OCI-LY1 (cell line): ENCODE measurements at regions not wholly inside any gene's neighbourhood (a gene's known extent, or its start where the extent isn't known, plus 50 kb on each side); places are given as distances from the start of the nearest gene placed in this dataset.

Experiments
- H2AFZ ChIP-seq: fragments of 200-600 bp; sonication (generic), shearing (Covaris generic); 2 replicates; pipeline ENCODE4 v1.6.0; 2014; ENCODE audit warnings: antibody characterized with exemption, mild to moderate bottlenecking, low read length
- H3F3A ChIP-seq: fragments of 200-600 bp; sonication (generic), shearing (Covaris generic); 2 replicates; pipeline ENCODE4 v1.6.0; 2014; ENCODE audit warnings: mild to moderate bottlenecking, antibody characterized with exemption, low read length, moderate library complexity; ENCODE audit not compliant: insufficient read depth
- H3K27ac ChIP-seq: fragments of 200-600 bp; sonication (generic); 2 replicates; pipeline ENCODE4 v1.5.1; 2014; ENCODE audit warnings: low read length, mixed run types, mild to moderate bottlenecking, low read depth; ENCODE audit not compliant: poor library complexity, severe bottlenecking
- H3K27me3 ChIP-seq: fragments of 200-600 bp; sonication (generic); 2 replicates; pipeline ENCODE4 v1.6.0; 2014; ENCODE audit warnings: antibody characterized with exemption, mild to moderate bottlenecking, low read length, moderate library complexity; ENCODE audit not compliant: insufficient read depth
- H3K36me3 ChIP-seq: fragments of 200-600 bp; sonication (generic); 2 replicates; pipeline ENCODE4 v1.6.1; 2014; ENCODE audit warnings: mild to moderate bottlenecking, antibody characterized with exemption, low read length, moderate library complexity, mixed read lengths; ENCODE audit not compliant: insufficient read depth
- H3K4me1 ChIP-seq: fragments of 200-600 bp; sonication (generic); 2 replicates; pipeline ENCODE4 v1.5.1; 2014; ENCODE audit warnings: mild to moderate bottlenecking, low read length, moderate library complexity; ENCODE audit not compliant: insufficient read depth, severe bottlenecking
- H3K4me2 ChIP-seq: fragments of 200-600 bp; sonication (generic), shearing (Covaris generic); 2 replicates; pipeline ENCODE4 v1.6.1; 2014; ENCODE audit warnings: low read length
- H3K4me3 ChIP-seq: fragments of 200-600 bp; sonication (generic); 2 replicates; pipeline ENCODE4 v1.5.1; 2014; ENCODE audit warnings: low read length, low read depth, mild to moderate bottlenecking, mixed read lengths; ENCODE audit not compliant: poor library complexity, severe bottlenecking
- H3K79me2 ChIP-seq: fragments of 200-600 bp; shearing (Covaris generic); 2 replicates; pipeline ENCODE4 v1.6.1; 2016; ENCODE audit warnings: mixed run types, low read length, mixed read lengths; ENCODE audit not compliant: insufficient read depth
- H3K9ac ChIP-seq: fragments of 200-600 bp; sonication (generic), shearing (Covaris generic); 2 replicates; pipeline ENCODE4 v1.6.1; 2014; ENCODE audit warnings: mild to moderate bottlenecking, low read length, mixed read lengths
- H3K9me2 ChIP-seq: fragments of 200-600 bp; sonication (generic), shearing (Covaris generic); 2 replicates; pipeline ENCODE4 v1.6.1; 2014; ENCODE audit warnings: low read depth, mild to moderate bottlenecking, low read length, mixed read lengths
- H3K9me3 ChIP-seq: fragments of 200-600 bp; shearing (Covaris generic); 2 replicates; pipeline ENCODE4 v1.6.1; 2014; ENCODE audit warnings: low read length, mixed read lengths
- H4K20me1 ChIP-seq: fragments of 200-600 bp; sonication (generic), shearing (Covaris generic); 2 replicates; pipeline ENCODE4 v1.6.0; 2016; ENCODE audit warnings: mild to moderate bottlenecking, low read length; ENCODE audit not compliant: insufficient read depth
- EZH2 ChIP-seq: fragments of 200-600 bp; sonication (generic), shearing (Covaris generic); IDR thresholded peaks from 2 replicates; pipeline ENCODE4 v1.8.0; 2017; ENCODE audit warnings: borderline replicate concordance, mixed run types, mild to moderate bottlenecking, antibody characterized with exemption, low read length, moderate library complexity, mixed read lengths
- TF ChIP-seq, protein P1 (sequence below): fragments of 200-600 bp; sonication (generic), shearing (Covaris generic); IDR thresholded peaks from 2 replicates; pipeline ENCODE4 v1.5.1; 2017; ENCODE audit warnings: mild to moderate bottlenecking, antibody characterized with exemption, low read length, moderate library complexity, mixed read lengths

DNA sequence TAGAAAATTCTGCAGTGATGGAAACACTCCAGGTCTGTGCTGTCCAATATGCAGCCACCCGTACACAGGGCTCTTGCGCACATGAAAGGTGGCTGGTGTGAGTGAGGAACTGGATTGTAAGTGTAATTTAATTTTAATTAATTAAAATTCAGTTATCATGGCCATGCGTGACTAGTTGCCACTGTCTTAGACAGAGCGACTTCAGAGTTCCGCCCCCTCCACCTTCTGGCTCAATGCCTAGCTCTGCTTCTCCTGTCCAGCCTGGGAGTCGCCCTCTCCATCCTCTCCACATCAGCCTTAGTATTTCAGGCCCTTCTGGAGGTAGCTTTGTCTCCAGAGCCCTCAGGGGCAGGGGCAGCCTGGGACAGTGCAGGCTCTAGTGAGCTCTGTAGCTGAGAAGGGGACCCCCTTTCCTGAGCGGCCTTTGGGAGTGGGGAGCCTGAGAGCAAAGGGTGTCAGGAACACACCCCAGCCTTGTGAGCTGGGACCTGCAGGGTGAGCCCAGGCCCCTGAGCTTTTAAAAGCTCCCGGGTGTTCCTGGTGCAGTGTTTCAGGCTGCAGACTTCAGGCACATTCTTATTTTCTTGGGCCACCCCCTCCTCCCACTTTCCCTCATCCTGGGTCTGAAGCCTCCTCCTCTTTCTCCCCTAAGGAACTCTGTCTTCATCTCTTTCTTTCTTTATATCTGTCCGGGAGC, 99.4 kb downstream of the IRF8 start:
- no peaks in the 10 kb centered on the region for H4K20me1 ChIP-seq
- no peaks in the 10 kb centered on the region for H3K79me2 ChIP-seq
- H3K9ac ChIP-seq: no peak overlapping the region
- TF ChIP-seq, protein P1, sequence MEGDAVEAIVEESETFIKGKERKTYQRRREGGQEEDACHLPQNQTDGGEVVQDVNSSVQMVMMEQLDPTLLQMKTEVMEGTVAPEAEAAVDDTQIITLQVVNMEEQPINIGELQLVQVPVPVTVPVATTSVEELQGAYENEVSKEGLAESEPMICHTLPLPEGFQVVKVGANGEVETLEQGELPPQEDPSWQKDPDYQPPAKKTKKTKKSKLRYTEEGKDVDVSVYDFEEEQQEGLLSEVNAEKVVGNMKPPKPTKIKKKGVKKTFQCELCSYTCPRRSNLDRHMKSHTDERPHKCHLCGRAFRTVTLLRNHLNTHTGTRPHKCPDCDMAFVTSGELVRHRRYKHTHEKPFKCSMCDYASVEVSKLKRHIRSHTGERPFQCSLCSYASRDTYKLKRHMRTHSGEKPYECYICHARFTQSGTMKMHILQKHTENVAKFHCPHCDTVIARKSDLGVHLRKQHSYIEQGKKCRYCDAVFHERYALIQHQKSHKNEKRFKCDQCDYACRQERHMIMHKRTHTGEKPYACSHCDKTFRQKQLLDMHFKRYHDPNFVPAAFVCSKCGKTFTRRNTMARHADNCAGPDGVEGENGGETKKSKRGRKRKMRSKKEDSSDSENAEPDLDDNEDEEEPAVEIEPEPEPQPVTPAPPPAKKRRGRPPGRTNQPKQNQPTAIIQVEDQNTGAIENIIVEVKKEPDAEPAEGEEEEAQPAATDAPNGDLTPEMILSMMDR: no peak
- no peak for TF ChIP-seq EZH2
- H3K9me2 ChIP-seq: no peaks in the 10 kb centered on the region
- H3F3A ChIP-seq: no peaks in the 10 kb centered on the region
- H2AFZ ChIP-seq: no peak overlapping the region
- peaks cover 7% of the 10 kb centered on the region for H3K4me1 ChIP-seq
- no peak overlapping the region for H3K27ac ChIP-seq
- H3K36me3 ChIP-seq: no peaks in the 10 kb centered on the region; the same call in 1 of the 2 replicates
- no peak overlapping the region for H3K4me2 ChIP-seq
- peaks cover 8% of the 10 kb centered on the region; the same call in 1 of the 2 replicates for H3K9me3 ChIP-seq
- H3K4me3 ChIP-seq: no peak overlapping the region
- H3K27me3 ChIP-seq: peaks cover 3% of the 10 kb centered on the region; the same call in 1 of the 2 replicates

DNA sequence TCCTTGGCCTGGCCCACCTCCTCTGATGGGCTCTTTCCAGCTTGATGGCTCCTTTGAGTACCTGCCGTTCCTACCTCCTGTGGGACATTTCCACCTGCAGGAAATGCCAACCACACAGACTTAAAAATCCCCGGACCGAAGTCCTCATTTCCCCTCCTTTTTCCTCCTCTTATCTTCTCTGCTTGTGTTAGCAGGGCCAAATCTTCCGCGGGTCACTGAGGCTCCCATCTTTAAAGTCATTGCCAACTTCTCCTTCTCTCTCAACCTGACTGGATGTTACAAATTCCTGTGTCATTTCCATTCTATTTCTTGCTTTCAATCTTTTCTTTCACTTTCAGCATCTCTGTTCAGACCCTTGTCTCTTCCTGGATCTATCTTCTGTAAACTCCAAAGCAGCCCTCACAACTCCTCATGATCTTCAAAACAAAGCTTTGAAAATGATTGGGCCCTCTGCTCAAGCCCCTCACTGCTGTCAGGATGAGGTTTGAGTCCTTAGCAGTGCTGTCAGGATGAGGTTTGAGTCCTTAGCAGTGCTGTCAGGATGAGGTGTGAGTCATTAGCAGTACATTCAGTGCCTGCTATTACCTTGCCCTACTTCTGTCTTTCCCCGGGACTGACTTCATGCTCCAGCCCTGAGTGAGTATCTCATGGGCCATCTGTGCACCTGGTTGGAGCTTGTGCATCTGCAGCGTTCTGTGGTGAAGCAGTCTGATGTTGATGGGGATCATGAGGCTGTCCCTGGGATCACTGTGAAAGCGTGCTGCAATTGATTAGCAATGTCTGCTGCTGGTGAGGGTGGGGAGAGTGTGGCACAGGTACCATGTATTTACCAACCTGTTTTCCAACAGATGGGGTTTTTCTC, 100.1 kb downstream of the IRF8 start:
- Histone ChIP-seq H3K36me3 (no peaks in the 10 kb centered on the region; the same call in 1 of the 2 replicates), H3K4me2 (no peak overlapping the region), H4K20me1 (no peaks in the 10 kb centered on the region), H3K9ac (no peak overlapping the region), H2AFZ (no peak overlapping the region), H3K4me3 (no peak overlapping the region), H3F3A (no peaks in the 10 kb centered on the region), H3K27me3 (peaks cover 3% of the 10 kb centered on the region; the same call in 1 of the 2 replicates), H3K9me3 (peaks cover 11% of the 10 kb centered on the region; the same call in 1 of the 2 replicates), H3K27ac (no peak overlapping the region), H3K79me2 (no peaks in the 10 kb centered on the region), H3K4me1 (peaks cover 7% of the 10 kb centered on the region), H3K9me2 (no peaks in the 10 kb centered on the region)
- TF ChIP-seq, protein P1: no peak
- no peak for TF ChIP-seq EZH2

DNA sequence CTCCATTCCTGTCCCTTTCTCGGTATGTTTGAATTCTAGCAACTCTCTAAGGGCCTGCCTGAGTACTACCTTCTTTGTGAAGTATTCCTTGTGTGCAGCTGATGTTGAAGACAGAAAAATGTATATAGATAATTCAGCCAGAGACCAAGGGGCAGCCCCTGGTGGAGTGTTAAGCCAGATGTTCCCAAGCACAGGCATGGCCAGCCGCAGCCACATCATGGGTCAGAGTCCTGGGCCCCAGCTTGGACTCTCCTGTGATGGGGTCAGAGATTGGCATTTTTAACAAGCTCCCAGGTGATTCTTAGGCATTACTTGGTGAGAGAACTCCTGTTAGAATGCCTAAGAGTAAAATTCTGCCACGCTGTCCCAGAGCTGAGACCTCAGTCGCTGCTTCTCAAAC, 100.8 kb downstream of the IRF8 start:
- no peaks in the 10 kb centered on the region for H3F3A ChIP-seq
- H3K27me3 ChIP-seq: peaks cover 3% of the 10 kb centered on the region; the same call in 1 of the 2 replicates
- H3K4me1 ChIP-seq: peaks cover 7% of the 10 kb centered on the region
- no peak overlapping the region for H3K4me3 ChIP-seq
- no peaks in the 10 kb centered on the region for H3K79me2 ChIP-seq
- no peak overlapping the region for H3K27ac ChIP-seq
- H3K4me2 ChIP-seq: no peak overlapping the region
- no peak overlapping the region for H3K9ac ChIP-seq
- H4K20me1 ChIP-seq: no peaks in the 10 kb centered on the region
- H3K36me3 ChIP-seq: no peaks in the 10 kb centered on the region; the same call in 1 of the 2 replicates
- TF ChIP-seq, protein P1: no peak
- no peak for TF ChIP-seq EZH2
- no peak overlapping the region for H2AFZ ChIP-seq
- H3K9me2 ChIP-seq: no peaks in the 10 kb centered on the region
- H3K9me3 ChIP-seq: peaks cover 11% of the 10 kb centered on the region; the same call in 1 of the 2 replicates
